Esophagus squamous epithelium (tissue), 4 donors: ENCODE measurements at regions not wholly inside any gene's neighbourhood (a gene's known extent, or its start where the extent isn't known, plus 50 kb on each side); places are given as distances from the start of the nearest gene placed in this dataset.

Experiments
- CTCF ChIP-seq, 6 experiments: fragments of 450-650 bp in 4 of 6; fragments of 200-600 bp in 2 of 6; sonication (generic) in 2 of 6; IDR thresholded peaks; one replicate each; pipeline ENCODE4 v1.5.1; 2016 to 2019; ENCODE audit warnings: antibody characterized with exemption in 6 of 6, mild to moderate bottlenecking in 4 of 6, moderate library complexity in 4 of 6
- POLR2A ChIP-seq, 4 donors: fragments of 450-650 bp; IDR thresholded peaks; one replicate each; pipeline ENCODE4 v1.6.1; 2017; ENCODE audit warnings: antibody characterized with exemption in 4 of 4, mild to moderate bottlenecking in 4 of 4, moderate library complexity in 3 of 4

GRCh38 chr5:56481428-56482357, 248.6 kb upstream of the ANKRD55 start:
- TF ChIP-seq CTCF (IDR thresholded peaks at IDR 0.05) = peak in 2 of 6 experiments; percentile 9 to 33
- peak in 1 of 4 donors; percentile 17 for TF ChIP-seq POLR2A (IDR thresholded peaks at IDR 0.05)
